ENCODE measurements at regions not wholly inside any gene's neighbourhood (a gene's known extent, or its start where the extent isn't known, plus 50 kb on each side); places are given as distances from the start of the nearest gene placed in this dataset.

DNA sequence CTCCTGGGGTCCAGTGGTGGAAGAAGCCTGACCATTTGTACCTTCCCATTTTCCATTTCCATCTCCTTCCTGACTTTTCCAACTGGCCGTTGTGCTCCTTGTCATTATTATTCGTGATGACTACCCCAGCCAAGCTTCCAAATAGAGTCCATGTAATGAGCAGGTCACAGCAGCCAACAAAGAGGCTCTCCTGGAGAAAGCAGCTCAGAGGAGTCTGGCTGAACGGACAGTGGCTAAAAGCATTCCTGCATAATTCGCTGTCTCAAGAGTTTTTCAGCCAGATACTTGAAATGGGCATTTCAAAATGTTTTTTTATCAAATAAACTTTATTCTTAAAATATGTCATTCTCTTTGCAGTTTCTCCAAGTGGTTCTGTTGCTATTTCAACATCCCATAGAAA, 458.6 kb downstream of the INHBA start:
- Histone ChIP-seq H3K4me1 (ENCODE audit: control insufficient read depth, insufficient read depth, low read length) (no peaks in the 10 kb centered on the region), H3K4me3 (ENCODE audit: low read length) (no peak overlapping the region), H3K27me3 (ENCODE audit: control insufficient read depth, insufficient read depth, low read length) (no peaks in the 10 kb centered on the region), H3K27ac (ENCODE audit: low read length) (no peak overlapping the region), H3K36me3 (ENCODE audit: control insufficient read depth, insufficient read depth, low read length) (no peaks in the 10 kb centered on the region), H3K9me3 (ENCODE audit: control insufficient read depth, insufficient read depth, low read length) (no peaks in the 10 kb centered on the region)
- no peak overlapping the region for H3K4me3 Mint-ChIP-seq
- ATAC-seq (no peak), DNase-seq (no peak)
- TF ChIP-seq, protein P1, sequence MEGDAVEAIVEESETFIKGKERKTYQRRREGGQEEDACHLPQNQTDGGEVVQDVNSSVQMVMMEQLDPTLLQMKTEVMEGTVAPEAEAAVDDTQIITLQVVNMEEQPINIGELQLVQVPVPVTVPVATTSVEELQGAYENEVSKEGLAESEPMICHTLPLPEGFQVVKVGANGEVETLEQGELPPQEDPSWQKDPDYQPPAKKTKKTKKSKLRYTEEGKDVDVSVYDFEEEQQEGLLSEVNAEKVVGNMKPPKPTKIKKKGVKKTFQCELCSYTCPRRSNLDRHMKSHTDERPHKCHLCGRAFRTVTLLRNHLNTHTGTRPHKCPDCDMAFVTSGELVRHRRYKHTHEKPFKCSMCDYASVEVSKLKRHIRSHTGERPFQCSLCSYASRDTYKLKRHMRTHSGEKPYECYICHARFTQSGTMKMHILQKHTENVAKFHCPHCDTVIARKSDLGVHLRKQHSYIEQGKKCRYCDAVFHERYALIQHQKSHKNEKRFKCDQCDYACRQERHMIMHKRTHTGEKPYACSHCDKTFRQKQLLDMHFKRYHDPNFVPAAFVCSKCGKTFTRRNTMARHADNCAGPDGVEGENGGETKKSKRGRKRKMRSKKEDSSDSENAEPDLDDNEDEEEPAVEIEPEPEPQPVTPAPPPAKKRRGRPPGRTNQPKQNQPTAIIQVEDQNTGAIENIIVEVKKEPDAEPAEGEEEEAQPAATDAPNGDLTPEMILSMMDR (IDR thresholded peaks at IDR 0.05): no peak
- peaks cover 6 to 11% of the 10 kb centered on the region in 2 donors for H3K9me3 Mint-ChIP-seq
- no peak overlapping the region for H3K27ac Mint-ChIP-seq
- 80% methylated on average over 4 of the region's 4 CpGs for WGBS (ENCODE audit: insufficient coverage)
- H3K27me3 Mint-ChIP-seq (ENCODE audit: low read depth in 2 of 2): no peaks in the 10 kb centered on the region
- H3K36me3 Mint-ChIP-seq: no peaks in the 10 kb centered on the region
- intact Hi-C loops (cut with micrococcal nuclease): no loop called here
- H3K4me1 Mint-ChIP-seq: no peaks in the 10 kb centered on the region

DNA sequence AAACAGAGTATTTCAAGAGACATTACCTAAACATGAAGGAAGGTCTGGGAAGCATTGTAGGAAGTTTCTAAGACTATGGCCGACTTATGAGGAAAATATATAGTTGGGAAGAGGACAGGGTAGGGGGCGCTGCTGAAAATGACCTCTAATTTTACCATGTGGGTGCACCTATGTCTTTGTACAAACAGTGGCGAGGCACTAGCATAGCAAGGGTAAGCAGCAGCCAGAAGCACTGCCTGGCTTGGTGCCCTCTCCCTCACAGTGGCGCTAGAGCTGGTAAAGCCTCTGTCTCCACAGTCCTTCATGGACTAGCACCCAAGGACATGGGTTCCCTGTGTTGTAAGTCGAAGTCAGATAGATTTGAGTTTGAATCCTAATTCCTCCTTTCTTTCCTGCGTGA, 461.2 kb downstream of the INHBA start:
- Histone ChIP-seq H3K4me3 (ENCODE audit: low read length) (no peak overlapping the region), H3K4me1 (ENCODE audit: control insufficient read depth, insufficient read depth, low read length) (no peaks in the 10 kb centered on the region), H3K27me3 (ENCODE audit: control insufficient read depth, insufficient read depth, low read length) (no peaks in the 10 kb centered on the region), H3K9me3 (ENCODE audit: control insufficient read depth, insufficient read depth, low read length) (no peaks in the 10 kb centered on the region), H3K36me3 (ENCODE audit: control insufficient read depth, insufficient read depth, low read length) (no peaks in the 10 kb centered on the region), H3K27ac (ENCODE audit: low read length) (no peak overlapping the region)
- WGBS (ENCODE audit: insufficient coverage): 89% methylated on average over 4 of the region's 6 CpGs
- Mint-ChIP-seq H3K27me3 (ENCODE audit: low read depth in 2 of 2) (no peaks in the 10 kb centered on the region), H3K4me3 (no peak overlapping the region), H3K36me3 (no peaks in the 10 kb centered on the region), H3K9me3 (peaks cover 6 to 13% of the 10 kb centered on the region in 2 donors), H3K4me1 (no peaks in the 10 kb centered on the region), H3K27ac (no peak overlapping the region)
- TF ChIP-seq, protein P1 (IDR thresholded peaks at IDR 0.05): no peak
- intact Hi-C loops (cut with micrococcal nuclease): no loop called here
- ATAC-seq (no peak), DNase-seq (no peak)

DNA sequence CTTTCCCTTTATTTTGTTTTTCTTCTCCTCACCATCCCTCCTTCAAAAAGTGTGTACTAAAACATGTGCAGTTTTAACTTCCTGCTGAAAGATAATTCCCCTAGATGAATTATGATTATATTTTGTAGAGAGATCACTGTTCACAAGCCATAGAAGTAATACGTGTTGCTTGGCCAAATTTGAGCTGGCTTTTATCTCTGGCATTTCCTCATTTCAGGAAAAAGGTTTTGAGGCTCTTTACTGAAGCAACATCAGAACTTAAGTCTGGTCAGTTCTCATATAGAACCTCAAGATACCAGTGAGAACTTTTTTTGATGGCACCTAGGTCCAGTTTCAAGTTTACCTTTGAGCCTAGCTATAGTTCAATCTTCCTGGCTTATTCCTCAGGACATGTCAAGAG, 463.3 kb downstream of the INHBA start:
- no peaks in the 10 kb centered on the region for H3K9me3 ChIP-seq (ENCODE audit: control insufficient read depth, insufficient read depth, low read length)
- ATAC-seq (no peak), DNase-seq (no peak)
- TF ChIP-seq, protein P1 (IDR thresholded peaks at IDR 0.05): no peak
- Mint-ChIP-seq H3K27ac (no peak overlapping the region), H3K9me3 (peaks cover 11 to 12% of the 10 kb centered on the region in 2 donors), H3K27me3 (ENCODE audit: low read depth in 2 of 2) (no peaks in the 10 kb centered on the region), H3K36me3 (no peaks in the 10 kb centered on the region), H3K4me1 (no peaks in the 10 kb centered on the region), H3K4me3 (no peak overlapping the region)
- 71% methylated on average over 1 of the region's 1 CpG for WGBS (ENCODE audit: insufficient coverage)
- no peak overlapping the region for H3K4me3 ChIP-seq (ENCODE audit: low read length)
- intact Hi-C loops (cut with micrococcal nuclease): no loop called here
- no peaks in the 10 kb centered on the region for H3K36me3 ChIP-seq (ENCODE audit: control insufficient read depth, insufficient read depth, low read length)
- H3K4me1 ChIP-seq (ENCODE audit: control insufficient read depth, insufficient read depth, low read length): no peaks in the 10 kb centered on the region
- no peaks in the 10 kb centered on the region for H3K27me3 ChIP-seq (ENCODE audit: control insufficient read depth, insufficient read depth, low read length)
- no peak overlapping the region for H3K27ac ChIP-seq (ENCODE audit: low read length)

DNA sequence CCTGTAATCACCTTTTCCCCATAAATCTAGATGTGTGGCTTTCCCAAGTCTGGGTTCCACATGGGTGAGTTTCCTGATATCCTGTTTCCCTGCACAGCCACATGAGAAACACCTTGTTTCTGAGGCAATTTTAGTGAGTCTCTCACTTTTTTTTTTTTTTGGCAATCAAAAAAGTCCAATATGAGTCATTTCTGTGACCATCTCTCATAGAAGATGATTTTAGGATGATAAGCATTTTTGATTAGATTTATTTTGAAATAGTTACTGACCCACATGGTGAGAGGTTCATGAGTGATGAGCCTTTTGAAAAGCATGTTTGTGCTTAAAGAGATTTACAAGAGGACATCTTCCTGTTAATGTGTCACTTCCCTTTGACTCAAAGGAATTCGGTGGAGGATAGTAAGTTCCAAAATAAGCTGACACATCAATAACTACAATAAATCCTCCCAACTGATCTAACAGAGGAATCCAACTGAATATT, 464.0 kb downstream of the INHBA start:
- no peak overlapping the region for H3K27ac ChIP-seq (ENCODE audit: low read length)
- no peaks in the 10 kb centered on the region for H3K4me1 Mint-ChIP-seq
- no peak overlapping the region for H3K4me3 Mint-ChIP-seq
- ATAC-seq (no peak), DNase-seq (no peak)
- peaks cover 10 to 11% of the 10 kb centered on the region in 2 donors for H3K9me3 Mint-ChIP-seq
- no peaks in the 10 kb centered on the region for H3K9me3 ChIP-seq (ENCODE audit: control insufficient read depth, insufficient read depth, low read length)
- 100% methylated on average over 1 of the region's 1 CpG for WGBS (ENCODE audit: insufficient coverage)
- no peak overlapping the region for H3K27ac Mint-ChIP-seq
- TF ChIP-seq, protein P1 (IDR thresholded peaks at IDR 0.05): no peak
- H3K4me1 ChIP-seq (ENCODE audit: control insufficient read depth, insufficient read depth, low read length): no peaks in the 10 kb centered on the region
- intact Hi-C loops (cut with micrococcal nuclease): no loop called here
- no peaks in the 10 kb centered on the region for H3K36me3 ChIP-seq (ENCODE audit: control insufficient read depth, insufficient read depth, low read length)
- H3K27me3 ChIP-seq (ENCODE audit: control insufficient read depth, insufficient read depth, low read length): no peaks in the 10 kb centered on the region
- H3K27me3 Mint-ChIP-seq (ENCODE audit: low read depth in 2 of 2): no peaks in the 10 kb centered on the region
- H3K36me3 Mint-ChIP-seq: no peaks in the 10 kb centered on the region
- H3K4me3 ChIP-seq (ENCODE audit: low read length): no peak overlapping the region

Data from natural killer cell (primary cell).